Fibroblast of skin of right biceps (primary cell): ENCODE measurements at regions not wholly inside any gene's neighbourhood (a gene's known extent, or its start where the extent isn't known, plus 50 kb on each side); places are given as distances from the start of the nearest gene placed in this dataset.

ENCODE experiments used
- DNase-seq: peaks from one replicate; pipeline ENCODE4 v3.0.0-alpha.2; 2013

DNA sequence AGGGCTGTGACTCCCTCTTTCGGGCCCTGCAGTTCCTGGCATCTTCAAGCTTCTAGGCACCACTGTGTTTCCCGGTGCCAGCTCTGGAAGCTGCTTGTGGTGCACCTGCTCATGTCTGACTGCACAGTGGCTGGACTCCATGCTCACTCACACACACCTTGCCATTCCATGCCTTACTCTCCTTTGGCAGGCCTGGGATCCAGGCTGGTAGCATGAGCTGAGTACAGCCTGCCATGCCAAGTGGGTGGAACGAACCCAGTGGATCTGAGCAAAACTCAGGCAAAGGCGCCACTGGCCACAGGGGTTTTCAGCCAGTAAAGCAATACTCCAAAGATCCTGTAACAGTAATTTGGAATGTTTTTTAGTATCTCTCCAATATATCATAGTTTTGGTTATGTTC is 902.7 kb upstream of the USP15 start:
- no peak for DNase-seq

DNA sequence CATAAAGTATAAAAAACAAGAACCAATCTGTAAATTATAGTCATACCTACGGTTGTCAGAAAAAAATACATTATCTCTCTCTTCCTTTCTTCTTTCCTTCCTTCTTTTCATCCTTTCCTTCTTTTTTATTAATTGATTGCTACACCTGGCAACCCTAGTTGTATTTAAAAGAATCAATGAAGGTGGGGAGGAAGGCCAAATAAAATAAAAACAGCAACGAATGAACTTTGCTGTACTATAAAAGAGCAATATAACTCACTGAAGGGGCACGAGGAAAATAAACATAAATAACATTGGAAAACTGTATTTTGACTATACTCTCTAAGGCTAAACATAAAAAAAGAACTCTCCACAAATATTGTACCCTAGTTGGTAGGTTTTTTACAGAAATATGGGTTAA is 898.2 kb upstream of the USP15 start:
- no peak for DNase-seq

DNA sequence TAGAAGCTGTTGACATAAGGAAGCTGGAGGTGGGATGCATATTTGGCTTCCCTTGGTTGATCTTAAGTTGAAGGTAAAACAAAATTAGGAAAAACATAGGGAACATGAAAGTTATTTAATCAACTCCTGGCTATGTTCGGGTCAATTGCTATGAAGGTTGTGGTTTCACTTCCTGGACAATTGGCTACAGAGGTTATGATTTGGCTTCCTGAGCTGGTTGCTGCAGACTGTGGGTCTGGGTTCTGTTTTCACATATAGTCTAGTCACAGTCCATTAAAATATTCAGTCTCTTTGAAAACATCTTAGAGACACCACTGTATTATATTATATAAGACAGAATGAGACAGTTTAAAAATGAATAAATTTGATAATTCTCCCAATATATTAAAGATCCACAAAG is 895.2 kb upstream of the USP15 start:
- no peak for DNase-seq

DNA sequence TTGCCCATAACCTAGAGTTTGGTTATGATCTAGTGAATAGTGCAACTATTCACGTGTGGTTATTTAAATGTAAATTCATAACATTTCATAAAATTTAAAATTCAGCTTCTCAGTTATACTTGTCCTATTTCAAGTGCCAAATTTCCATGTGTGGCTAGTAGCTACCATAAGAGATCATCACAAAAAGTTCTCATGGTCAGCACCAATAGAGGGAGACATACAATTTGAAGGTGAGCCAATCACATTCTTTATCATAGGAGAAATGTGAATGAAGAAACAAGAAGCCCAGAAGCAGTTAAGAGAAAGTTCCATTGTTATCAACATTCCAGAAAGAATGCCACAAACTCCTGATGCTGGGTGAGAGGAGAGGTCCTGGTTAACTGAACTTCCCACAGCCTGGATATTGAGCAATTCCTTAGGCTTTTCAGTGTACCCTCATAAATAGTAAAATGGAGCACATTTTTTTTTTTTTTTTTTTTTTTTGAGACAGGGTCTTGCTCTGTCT is 892.9 kb upstream of the USP15 start:
- DNase-seq = peak; percentile 8

DNA sequence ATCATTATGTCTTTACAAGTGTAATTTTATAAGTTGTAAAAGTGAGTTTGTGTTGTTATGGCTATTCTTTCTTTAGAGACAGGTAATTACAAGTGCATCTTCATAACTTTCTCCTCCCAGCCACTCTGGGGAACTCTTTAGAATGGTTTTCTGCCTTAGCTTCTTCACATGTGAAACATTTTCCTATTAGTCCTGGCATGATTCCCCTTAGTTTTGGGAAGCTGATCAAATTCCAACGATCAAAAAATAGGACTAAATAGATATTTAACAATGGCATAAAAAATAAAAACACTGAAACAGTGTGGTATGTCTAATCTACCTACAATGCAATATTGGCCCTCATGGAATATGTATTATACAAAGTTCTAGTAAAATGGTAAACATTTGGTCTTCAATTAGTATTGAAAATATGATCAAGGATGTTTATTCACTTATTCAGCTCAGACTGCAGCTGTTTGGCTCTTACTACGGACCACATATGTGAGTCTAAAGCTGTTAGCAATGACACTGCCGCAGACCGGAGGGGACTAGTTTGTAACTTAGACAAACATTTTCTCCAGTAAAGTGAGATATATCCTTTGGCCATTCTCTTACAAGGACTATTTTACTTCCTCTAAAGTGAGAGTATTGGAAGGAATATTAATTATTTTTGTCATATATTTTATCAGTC is 890.8 kb upstream of the USP15 start:
- DNase-seq = no peak

DNA sequence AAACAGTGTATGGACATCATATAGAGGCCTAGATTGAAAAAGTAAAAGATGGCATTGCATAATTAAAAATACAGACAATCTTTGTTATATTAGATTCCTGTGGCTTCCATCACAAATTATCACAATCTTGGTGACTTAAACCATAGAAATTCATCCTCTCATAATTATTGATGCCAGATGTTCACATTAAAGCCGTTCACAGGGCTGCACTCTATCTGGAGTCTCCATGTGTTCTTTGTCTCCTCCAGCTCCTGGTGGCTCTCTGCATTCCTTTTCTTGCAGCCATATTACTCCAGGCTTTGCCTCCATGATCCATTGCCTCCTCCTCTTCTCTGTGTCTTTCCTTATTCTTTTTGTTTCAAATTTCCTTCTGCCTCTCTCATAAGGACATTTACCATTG is 875.7 kb upstream of the USP15 start:
- peak; percentile 70 for DNase-seq

DNA sequence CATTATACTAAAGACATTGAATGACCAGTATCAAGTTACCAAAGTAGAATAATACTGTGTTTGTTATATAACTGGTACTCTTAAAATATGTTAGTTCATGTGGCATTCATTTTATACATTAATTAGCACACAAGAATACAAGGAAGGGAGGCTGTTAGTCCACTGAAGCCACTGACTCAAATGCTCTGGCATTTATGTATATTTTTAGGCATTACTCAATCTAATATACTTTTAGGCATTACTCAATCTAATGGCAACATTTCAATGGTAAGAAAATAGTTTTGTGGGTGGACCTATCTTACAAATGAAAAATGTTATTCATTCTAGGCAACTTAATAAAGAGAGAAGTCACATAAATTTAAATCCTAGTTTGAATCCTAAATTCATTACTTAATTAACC is 874.4 kb upstream of the USP15 start:
- DNase-seq = peak; percentile 80

DNA sequence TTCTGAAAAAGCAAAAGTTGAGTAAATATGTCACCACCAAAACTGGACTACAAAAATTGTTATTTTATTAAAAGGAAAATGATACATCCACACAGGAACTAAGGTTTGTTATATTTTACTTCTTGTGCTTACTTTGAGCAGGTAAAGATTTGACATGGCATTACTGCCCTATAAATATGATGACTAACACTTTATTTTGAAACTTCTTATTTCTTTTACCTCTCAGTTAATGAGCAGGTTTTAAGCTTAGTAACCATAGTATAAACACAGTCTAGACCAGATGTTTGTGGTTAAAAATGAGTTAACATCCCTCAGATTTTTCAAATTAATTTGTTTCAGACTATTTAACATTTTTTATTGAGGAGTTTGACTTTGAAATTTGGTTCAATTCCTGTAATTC is 862.5 kb upstream of the USP15 start:
- DNase-seq = no peak

DNA sequence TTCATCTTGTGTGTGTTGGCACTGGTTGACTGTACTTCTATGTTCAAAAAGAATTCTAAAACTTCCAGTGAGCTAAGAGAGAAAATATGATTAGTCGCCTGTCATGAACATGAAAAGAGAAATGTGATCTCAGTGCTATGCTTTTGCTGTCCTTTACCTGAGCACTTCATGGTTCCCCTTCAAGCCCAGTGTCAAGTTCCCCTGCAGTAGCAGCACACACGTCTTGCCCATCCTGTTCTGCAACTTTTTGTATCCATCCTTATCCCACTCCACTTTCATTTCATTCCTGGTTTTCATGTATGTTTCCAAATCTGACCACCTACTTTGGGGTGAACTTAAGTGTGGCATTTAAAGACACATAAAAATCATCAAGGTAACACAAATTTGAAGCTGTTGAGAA is 848.0 kb upstream of the USP15 start:
- no peak for DNase-seq

DNA sequence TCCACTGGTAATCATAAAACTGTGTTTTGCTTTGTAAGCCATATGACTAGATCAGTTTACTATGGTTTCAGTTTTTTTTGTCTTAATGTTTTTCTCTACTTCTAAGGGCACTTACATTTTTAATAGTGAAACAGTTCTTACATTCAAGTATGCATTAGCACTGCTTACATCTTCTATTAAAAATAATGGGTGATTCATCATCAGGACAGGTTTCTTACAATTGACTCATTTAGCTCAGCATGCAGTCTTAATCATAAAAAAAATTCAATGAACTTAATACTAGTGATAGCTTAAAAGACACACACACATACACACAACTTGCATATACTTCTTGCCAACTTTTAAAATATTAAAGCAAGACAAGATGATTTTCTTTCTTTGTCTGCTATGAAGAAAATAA is 845.7 kb upstream of the USP15 start:
- no peak for DNase-seq

DNA sequence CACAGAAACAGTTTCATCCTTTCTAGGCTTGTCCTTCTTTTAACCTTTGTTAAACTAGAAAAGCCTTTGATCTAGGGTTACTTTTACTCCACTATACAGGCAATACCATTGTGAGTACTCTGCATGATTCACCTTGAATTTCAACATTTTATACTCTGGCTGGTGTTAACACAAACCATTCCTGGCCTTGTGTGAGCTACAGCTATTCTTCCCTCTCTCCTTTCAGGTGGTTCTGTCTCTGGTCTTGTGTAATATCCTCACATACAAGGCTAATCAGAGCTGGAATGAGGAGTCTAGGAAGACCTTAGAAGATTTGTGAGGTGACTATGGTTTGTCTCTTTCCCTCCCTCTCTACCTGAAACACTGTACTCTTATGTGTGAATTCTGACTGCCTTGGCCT is 837.4 kb upstream of the USP15 start:
- DNase-seq = no peak

DNA sequence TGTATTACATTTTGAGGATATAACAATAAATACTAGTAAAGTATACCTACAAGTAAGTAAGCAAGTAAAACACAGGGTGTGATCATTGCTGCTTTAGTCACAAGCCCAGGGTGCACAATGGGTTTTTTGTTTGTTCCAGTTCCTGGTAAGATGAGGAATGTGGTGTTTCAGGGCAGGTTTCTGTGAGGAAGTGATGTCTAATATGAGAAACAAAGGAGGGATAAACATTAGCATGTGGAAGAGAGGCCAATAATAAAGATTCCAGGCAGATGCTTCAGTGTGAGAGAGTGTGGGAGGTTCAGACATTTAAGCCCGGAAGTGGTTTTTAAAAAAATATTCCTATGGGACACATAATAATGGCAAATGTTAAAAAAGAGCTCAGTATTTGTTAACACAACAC is 808.1 kb upstream of the USP15 start:
- no peak for DNase-seq

DNA sequence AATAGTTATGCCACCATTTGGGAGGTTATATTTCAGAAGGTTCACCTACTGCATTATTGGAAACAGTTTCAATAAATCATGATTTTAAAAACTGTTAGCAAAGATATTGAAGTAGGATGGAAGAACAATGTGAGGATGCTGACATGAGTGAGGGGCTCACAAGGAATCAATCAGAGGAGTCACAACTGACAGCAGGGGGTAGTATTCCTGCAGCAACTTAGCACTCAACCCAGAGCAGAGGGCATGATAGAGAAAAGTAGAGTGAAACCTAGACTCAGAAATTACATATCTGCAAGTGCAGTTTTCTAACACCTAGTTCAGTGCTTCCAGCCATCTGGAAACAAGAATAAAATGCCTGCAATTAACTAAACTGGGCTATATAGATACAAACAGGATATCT is 772.5 kb upstream of the USP15 start:
- DNase-seq = no peak

DNA sequence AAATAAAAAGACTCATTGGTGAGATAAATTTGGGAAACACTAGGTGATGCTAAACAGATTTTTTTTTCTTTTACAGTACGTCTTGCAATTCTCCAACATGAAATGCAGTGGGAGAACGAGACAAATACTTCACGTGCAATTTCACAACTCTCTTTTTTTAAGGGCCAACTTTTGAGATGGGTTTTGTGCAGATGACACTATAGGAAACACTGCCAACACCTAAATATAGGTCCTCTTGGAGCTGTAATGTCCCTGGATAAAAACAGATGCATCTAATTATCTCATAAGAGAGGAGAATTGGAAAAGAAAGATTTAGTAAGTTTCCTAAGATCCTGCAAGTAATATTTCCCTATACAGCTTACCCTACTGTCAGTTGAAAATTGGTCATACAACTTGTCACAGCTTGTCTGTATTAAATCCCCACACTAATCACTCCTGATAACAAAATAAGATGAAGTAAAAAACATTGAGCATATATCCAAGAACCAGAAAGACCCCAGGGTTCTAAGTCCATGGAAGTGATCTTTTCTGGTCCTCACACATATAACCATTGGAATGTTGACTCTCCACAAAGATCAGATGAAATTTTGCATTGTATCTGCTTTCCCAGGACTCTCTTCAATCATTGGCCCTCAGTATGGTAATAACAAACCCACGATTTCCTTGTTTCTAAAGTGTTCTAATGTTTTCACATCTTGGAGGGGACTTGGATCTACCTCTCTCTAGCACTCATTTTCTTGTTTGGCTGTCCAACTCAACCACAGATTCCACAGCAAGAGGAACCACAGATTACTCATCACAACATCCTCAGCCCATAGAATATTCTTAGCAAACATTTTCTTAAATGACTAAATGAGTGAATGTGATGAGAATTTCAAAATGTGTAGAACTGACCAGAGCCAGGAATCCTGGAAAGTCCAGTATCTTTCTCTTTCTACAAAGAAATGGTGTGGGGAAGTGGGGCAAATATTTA is 769.4 kb upstream of the USP15 start:
- DNase-seq = peak; percentile 52

DNA sequence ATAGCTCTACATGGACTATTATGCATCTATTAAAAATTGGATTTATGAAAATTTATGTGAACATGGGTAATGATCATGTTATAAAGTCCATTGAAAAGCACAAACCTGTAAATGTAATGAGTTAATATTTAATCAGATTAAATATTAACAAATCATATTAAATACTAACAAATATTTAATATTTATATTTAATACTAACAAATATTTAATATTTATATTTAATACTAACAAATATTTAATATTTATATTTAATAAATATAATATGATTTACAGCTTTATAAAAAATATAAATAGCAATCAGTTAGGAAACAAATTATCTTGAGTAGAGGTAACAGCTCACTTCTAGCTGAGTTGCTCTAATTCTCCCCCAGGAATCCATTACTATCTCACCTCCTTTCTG is 758.0 kb upstream of the USP15 start:
- no peak for DNase-seq

DNA sequence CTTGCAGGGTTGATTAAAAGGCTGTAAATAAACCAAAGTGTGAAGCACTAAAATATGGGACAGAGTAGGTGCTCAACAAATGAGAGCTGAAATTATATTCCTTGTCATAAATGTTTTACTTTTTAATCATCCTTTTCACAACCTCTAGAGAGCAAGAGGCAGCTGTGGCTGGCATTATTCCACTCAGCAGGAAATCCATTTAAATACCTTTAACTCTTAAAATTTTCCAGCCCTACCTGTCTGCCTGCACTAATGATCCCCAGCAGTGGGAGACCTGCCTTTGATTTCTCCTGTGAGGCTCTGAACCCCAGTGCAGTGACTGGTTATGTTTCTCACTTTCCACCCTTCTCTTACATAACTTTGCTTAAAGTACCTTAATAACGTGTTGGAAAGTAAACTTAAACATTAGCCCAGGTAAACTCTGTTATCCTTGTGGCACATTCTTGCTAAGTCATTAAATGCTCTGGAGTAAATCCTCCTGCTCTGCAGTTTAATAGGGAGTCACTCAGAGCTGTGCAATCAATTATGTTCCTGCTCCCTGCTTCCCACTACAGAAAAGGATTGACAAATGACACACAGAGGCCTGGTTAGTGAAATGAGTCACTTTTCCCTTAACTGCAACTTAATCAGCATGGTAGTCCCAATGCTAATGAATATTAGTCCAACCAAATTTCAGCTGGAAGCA is 755.7 kb upstream of the USP15 start:
- DNase-seq = no peak

DNA sequence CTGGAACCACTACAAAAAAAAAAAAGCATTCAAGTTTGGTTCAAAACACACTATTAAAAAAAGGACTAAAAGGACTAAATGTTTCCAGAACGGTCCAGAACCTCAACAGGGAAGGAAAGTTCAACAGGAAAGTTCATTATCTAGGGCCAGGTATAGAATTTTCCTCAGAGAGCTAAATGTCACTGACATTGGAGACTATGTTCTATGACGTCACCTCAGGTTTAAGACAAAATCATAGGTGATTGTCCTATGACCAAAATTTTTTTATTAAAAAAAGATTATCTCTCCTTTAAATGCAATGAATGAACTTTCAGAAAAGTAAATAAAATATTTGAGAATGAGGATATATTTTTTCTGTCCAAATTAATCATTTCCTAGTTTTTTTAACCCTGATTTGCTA is 746.7 kb upstream of the USP15 start:
- no peak for DNase-seq

DNA sequence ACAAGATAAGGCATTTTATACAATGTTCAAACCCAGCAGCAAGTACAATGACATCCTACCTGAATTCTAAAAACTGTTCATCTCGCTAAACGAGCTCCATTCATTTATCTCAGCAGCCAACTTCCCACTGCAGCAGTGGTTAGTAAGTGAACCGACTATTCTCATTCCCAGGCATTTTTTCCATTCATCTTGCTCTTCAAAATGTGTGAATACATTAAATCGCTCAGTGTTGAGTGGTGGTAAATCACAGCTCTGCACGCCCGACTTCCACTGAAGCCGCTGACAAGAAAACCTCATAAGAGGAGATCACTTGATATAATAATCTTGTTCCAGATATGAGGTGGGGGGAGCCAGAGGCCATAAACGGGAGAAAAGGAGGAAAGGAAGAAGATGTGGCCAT is 746.2 kb upstream of the USP15 start:
- DNase-seq = no peak

DNA sequence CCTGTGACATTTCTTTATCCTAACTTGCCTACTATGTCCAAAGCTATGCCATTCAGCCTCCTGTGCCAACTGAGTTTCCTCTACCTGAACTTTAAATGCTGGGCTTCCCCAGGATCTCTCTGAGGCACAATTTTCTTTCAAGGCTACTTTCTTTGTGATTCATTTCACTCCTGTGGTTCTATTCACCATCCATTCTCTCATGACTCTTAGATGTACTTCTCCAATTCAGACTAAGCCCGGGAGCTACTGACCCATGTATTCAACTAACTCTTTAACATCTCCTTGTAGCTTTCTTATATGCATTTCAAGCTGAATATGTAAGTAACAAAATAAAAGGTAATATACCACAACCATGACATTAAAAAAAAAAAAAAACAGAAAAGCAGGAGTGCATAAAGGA is 738.9 kb upstream of the USP15 start:
- no peak for DNase-seq

DNA sequence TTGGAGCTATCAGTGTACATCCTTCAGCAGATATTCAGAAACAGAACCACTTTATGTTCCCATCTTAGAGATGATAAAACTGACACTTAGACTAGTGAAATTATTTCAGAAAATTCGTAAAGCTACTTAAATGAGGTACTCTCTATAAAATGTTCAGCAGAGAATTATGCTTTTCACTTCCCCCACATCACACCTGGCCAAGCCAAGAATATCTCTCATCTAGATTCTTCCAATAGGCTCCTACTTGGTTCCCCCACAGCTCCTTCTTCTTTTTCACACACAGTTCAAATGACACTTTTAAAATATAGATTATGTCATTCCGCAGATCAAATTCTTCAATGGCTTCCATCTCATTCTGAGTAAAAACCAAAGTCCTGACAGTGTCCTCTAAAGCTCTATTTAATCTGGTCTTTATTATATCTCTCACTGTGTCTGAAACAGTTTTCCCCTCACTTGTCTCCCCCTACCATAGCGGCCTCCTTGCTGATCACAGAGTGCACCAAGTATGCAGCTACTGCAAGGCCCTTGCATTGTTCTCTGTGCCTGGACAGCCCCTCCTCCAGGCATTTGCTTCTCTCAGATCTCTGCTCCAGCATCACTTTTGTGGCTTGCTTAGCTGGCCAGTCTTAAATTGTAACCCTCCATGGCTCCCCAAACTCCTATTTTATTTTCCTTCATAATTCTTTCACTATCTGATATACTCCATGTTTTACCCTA is 736.8 kb upstream of the USP15 start:
- DNase-seq = no peak

DNA sequence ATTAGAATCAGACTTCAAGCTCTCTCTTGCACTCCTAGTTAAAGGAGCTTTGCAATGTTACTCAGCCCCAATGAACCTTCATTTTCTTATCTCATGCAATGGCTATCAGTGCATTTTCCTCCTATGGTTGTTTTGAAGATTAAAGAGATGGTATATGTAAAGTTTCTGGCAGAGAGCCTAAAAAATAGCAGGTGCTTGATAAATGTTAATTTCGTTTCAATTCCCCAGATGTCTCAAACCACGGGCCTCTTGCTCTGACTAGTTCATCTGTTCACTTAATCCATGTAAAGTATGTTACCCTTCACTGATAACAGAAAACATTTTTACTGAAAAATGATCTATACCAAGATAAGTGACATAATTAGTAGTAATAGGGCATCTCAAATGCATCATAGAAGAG is 735.4 kb upstream of the USP15 start:
- DNase-seq = no peak

DNA sequence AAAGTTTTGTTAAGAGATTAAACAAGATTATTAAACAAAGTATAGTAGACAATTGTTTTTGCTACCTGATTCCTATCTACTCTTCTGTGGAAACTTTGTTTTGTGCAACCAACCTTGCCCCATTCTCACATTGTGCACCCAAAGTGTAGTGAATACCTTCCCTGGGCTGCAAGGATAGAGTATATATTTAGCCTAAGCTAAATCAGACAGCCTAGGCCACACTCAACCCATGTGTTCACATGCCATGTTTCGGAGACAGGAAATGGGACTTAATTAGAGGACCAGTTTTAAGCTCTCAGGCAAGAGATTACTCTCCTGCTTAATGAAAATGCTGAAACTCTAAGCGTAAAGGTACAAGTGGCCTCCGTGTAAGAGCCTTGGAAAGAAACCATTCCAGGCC is 734.9 kb upstream of the USP15 start:
- no peak for DNase-seq

DNA sequence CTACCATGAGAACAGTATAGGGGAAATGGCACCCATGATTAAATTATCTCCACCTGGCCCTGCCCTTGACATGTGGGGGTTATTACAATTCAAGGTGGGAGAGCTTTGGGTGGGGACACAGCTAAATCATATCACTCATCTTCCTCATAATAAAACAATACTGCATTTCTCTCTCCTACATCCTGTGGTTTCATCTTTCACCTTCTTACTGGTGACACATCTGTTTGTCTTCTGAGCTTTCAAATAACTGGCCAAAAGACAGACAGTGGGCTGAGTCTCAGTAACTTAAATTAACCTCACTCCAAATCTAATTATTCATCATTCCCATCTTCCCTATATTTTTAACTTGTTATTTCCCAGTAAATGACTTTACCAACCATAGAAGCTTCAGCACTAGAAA is 729.7 kb upstream of the USP15 start:
- DNase-seq = no peak
